IPS-18c (cell line): ENCODE measurements at regions not wholly inside any gene's neighbourhood (a gene's known extent, or its start where the extent isn't known, plus 50 kb on each side); places are given as distances from the start of the nearest gene placed in this dataset.
"Not testable (repeated sequence)": the region's sequence is repeated elsewhere in the genome, so short reads cannot be mapped to it uniquely, and the experiment has no call there.

ENCODE experiments used
- H3K4me3 ChIP-seq: 2 replicates; pipeline ENCODE4 v1.7.0; 2013; ENCODE audit warnings: low read depth, mild to moderate bottlenecking, low read length, moderate library complexity; ENCODE audit not compliant: insufficient read depth
- H3K9me3 ChIP-seq: one replicate; pipeline ENCODE4 v1.6.1; 2013; ENCODE audit warnings: mild to moderate bottlenecking, low read length, moderate library complexity; ENCODE audit not compliant: control insufficient read depth, insufficient read depth

- H3K4me3 ChIP-seq, result no peak overlapping the region
- H3K9me3 ChIP-seq, result no peaks in the 10 kb centered on the region
These were observed 93.0 kb upstream of the ZFHX3 start for GRCh38 chr16:73140929-73141328.

GRCh38 chr16:73131156-73131862, 83.4 kb upstream of the ZFHX3 start:
- Histone ChIP-seq H3K9me3 (no peaks in the 10 kb centered on the region), H3K4me3 (no peak overlapping the region)

- no peak overlapping the region for H3K4me3 ChIP-seq
These were observed 81.5 kb upstream of the ZFHX3 start for GRCh38 chr16:73129455-73129854.

GRCh38 chr16:73126525-73126853, 78.6 kb upstream of the ZFHX3 start:
- H3K4me3 ChIP-seq, result no peak overlapping the region
- no peaks in the 10 kb centered on the region for H3K9me3 ChIP-seq

More at GRCh38 chr16:73129455-73129854, 81.5 kb upstream of the ZFHX3 start:
- H3K9me3 ChIP-seq, result no peaks in the 10 kb centered on the region

- H3K4me3 ChIP-seq, result no peak overlapping the region
- H3K9me3 ChIP-seq, result no peaks in the 10 kb centered on the region
These were observed 78.1 kb upstream of the ZFHX3 start for GRCh38 chr16:73125850-73126524.

GRCh38 chr16:73124665-73125375, 76.9 kb upstream of the ZFHX3 start:
- no peak overlapping the region for H3K4me3 ChIP-seq

GRCh38 chr16:73124097-73124652, 76.2 kb upstream of the ZFHX3 start:
- Histone ChIP-seq H3K4me3 (no peak overlapping the region), H3K9me3 (no peaks in the 10 kb centered on the region)

More at GRCh38 chr16:73124665-73125375, 76.9 kb upstream of the ZFHX3 start:
- no peaks in the 10 kb centered on the region for H3K9me3 ChIP-seq

- Histone ChIP-seq H3K4me3 (no peak overlapping the region), H3K9me3 (no peaks in the 10 kb centered on the region)
These were observed 74.9 kb upstream of the ZFHX3 start for GRCh38 chr16:73122604-73123391.

- H3K4me3 ChIP-seq, result no peak overlapping the region
- no peaks in the 10 kb centered on the region for H3K9me3 ChIP-seq
These were observed 68.6 kb upstream of the ZFHX3 start for GRCh38 chr16:73116576-73116975.

GRCh38 chr16:73113336-73113735, 65.4 kb upstream of the ZFHX3 start:
- no peaks in the 10 kb centered on the region for H3K9me3 ChIP-seq

GRCh38 chr16:73108195-73108963, 60.5 kb upstream of the ZFHX3 start:
- H3K9me3 ChIP-seq, result no peaks in the 10 kb centered on the region
- H3K4me3 ChIP-seq, result no peak overlapping the region

More at GRCh38 chr16:73113336-73113735, 65.4 kb upstream of the ZFHX3 start:
- H3K4me3 ChIP-seq, result no peak overlapping the region

- Histone ChIP-seq H3K4me3 (no peak overlapping the region), H3K9me3 (no peaks in the 10 kb centered on the region)
These were observed 59.4 kb upstream of the ZFHX3 start for GRCh38 chr16:73107371-73107770.

- Histone ChIP-seq H3K9me3 (no peaks in the 10 kb centered on the region), H3K4me3 (no peak overlapping the region)
These were observed 58.6 kb upstream of the ZFHX3 start for GRCh38 chr16:73106329-73107034.

- H3K9me3 ChIP-seq, result no peaks in the 10 kb centered on the region
- no peak overlapping the region for H3K4me3 ChIP-seq
These were observed 53.6 kb upstream of the ZFHX3 start for GRCh38 chr16:73101568-73101967.

GRCh38 chr16:73099601-73100000, 51.7 kb upstream of the ZFHX3 start:
- not testable (repeated sequence) for H3K4me3 ChIP-seq, H3K9me3 ChIP-seq
